Common myeloid progenitor, CD34-positive (primary cell): ENCODE measurements at regions not wholly inside any gene's neighbourhood (a gene's known extent, or its start where the extent isn't known, plus 50 kb on each side); places are given as distances from the start of the nearest gene placed in this dataset.

ENCODE experiments used
- CTCF ChIA-PET: fragments of 350-600 bp; sonication (Branson Sonifier 250); formaldehyde crosslinking; loops from one replicate; lab custom pipeline; 2021; ENCODE audit warnings: antibody characterized with exemption; lab: Charles Lee
- POLR2A ChIA-PET: fragments of 350-600 bp; sonication (Branson Sonifier 250); formaldehyde crosslinking; loops from one replicate; lab custom pipeline; 2021; ENCODE audit warnings: antibody characterized with exemption; lab: Charles Lee
- DNase-seq, 3 donors: peaks; one replicate each; pipeline versions ENCODE4 v3.0.0 to v3.0.0-alpha.2; 2013
- H3K27ac ChIP-seq, 2 experiments: 1 replicate in 1 of 2; 2 replicates in 1 of 2; pipeline ENCODE4 v1.7.0; 2013; ENCODE audit warnings: inconsistent platforms in 2 of 2, low read length in 2 of 2, mild to moderate bottlenecking in 2 of 2, low read depth in 1 of 2, moderate library complexity in 1 of 2; ENCODE audit not compliant: severe bottlenecking in 2 of 2, insufficient read depth in 1 of 2, poor library complexity in 1 of 2
- H3K27me3 ChIP-seq, 5 experiments: replicated peaks in 2 of 5; 1 replicate in 3 of 5; 2 replicates in 2 of 5; pipeline versions ENCODE4 v1.6.1 to v1.7.0; 2013; ENCODE audit warnings: low read length in 4 of 5, mild to moderate bottlenecking in 2 of 5, moderate library complexity in 2 of 5, inconsistent platforms in 1 of 5; ENCODE audit not compliant: insufficient read depth in 5 of 5, control insufficient read depth in 4 of 5
- H3K36me3 ChIP-seq, 4 experiments: 1 replicate in 2 of 4; 2 replicates in 2 of 4; pipeline versions ENCODE4 v1.6.1 to v1.7.0; 2013; ENCODE audit warnings: low read length in 3 of 4, control low read depth in 1 of 4, mild to moderate bottlenecking in 1 of 4; ENCODE audit not compliant: control insufficient read depth in 4 of 4, insufficient read depth in 4 of 4
- H3K4me1 ChIP-seq, 4 experiments: 1 replicate in 3 of 4; 2 replicates in 1 of 4; pipeline versions ENCODE4 v1.6.1 to v1.7.1; 2013; ENCODE audit warnings: low read length in 3 of 4, mild to moderate bottlenecking in 3 of 4, control low read depth in 1 of 4, inconsistent platforms in 1 of 4, moderate library complexity in 1 of 4; ENCODE audit not compliant: control insufficient read depth in 4 of 4, insufficient read depth in 4 of 4; ENCODE audit errors: control extremely low read depth in 1 of 4
- H3K4me3 ChIP-seq, 7 experiments: 1 replicate in 4 of 7; 2 replicates in 3 of 7; pipeline versions ENCODE4 v1.5.1 to v1.7.0; 2013; ENCODE audit warnings: mild to moderate bottlenecking in 7 of 7, low read length in 6 of 7, moderate library complexity in 6 of 7, inconsistent platforms in 2 of 7, low read depth in 2 of 7, control low read depth in 1 of 7; ENCODE audit not compliant: insufficient read depth in 4 of 7, control insufficient read depth in 1 of 7; ENCODE audit errors: extremely low read depth in 1 of 7
- H3K9me3 ChIP-seq, 5 experiments: 1 replicate in 4 of 5; 2 replicates in 1 of 5; pipeline versions ENCODE4 v1.6.1 to v1.7.1; 2013; ENCODE audit warnings: low read length in 4 of 5, mild to moderate bottlenecking in 2 of 5, inconsistent platforms in 1 of 5, low read depth in 1 of 5, moderate library complexity in 1 of 5; ENCODE audit not compliant: control insufficient read depth in 4 of 5, insufficient read depth in 2 of 5; ENCODE audit errors: control extremely low read depth in 1 of 5
- WGBS: methylation state at CpG from one replicate; pipeline ENCODE4 v1.1.5; 2013; ENCODE audit not compliant: insufficient coverage; 5-methylcytosine and 5-hydroxymethylcytosine counted together

GRCh38 chr12:91804533-91804932 is 341.1 kb downstream of the BTG1 start:
- CTCF ChIA-PET, result no interaction called here
- Histone ChIP-seq H3K27ac (no peak overlapping the region), H3K36me3 (no peaks in the 10 kb centered on the region), H3K9me3 (peaks cover 1 to 17% (median 3%) of the 10 kb centered on the region in 5 experiments), H3K4me3 (no peak overlapping the region), H3K27me3 (no peaks in the 10 kb centered on the region), H3K4me1 (no peaks in the 10 kb centered on the region)
- 100% methylated on average over 1 of the region's 1 CpG for WGBS
- POLR2A ChIA-PET, result no interaction called here
- no peak for DNase-seq

- no peaks in the 10 kb centered on the region for H3K36me3 ChIP-seq
- H3K4me1 ChIP-seq, result no peaks in the 10 kb centered on the region
- no peak overlapping the region for H3K27ac ChIP-seq
- H3K9me3 ChIP-seq, result peaks cover 0 to 9% (median 2%) of the 10 kb centered on the region in 5 experiments
- no peak for DNase-seq
- no peaks in the 10 kb centered on the region for H3K27me3 ChIP-seq
- POLR2A ChIA-PET, result no interaction called here
- no peak overlapping the region for H3K4me3 ChIP-seq
- WGBS, result no CpG with 5 or more reads among the region's 1 CpG
- CTCF ChIA-PET, result interaction anchor here (1.2 kb wide), 1 partner anchor 11 kb away, joined by 3 read pairs; no protein-coding TSS in a partner anchor
Measured at GRCh38 chr12:91801048-91801447, 344.6 kb downstream of the BTG1 start.

GRCh38 chr12:91793676-91794075 is 352.0 kb downstream of the BTG1 start:
- Histone ChIP-seq H3K4me3 (no peak overlapping the region), H3K4me1 (peaks cover 0 to 2% (median 0%) of the 10 kb centered on the region in 4 experiments), H3K27ac (no peak overlapping the region), H3K36me3 (no peaks in the 10 kb centered on the region), H3K27me3 (no peaks in the 10 kb centered on the region), H3K9me3 (no peaks in the 10 kb centered on the region)
- POLR2A ChIA-PET, result no interaction called here
- CTCF ChIA-PET, result no interaction called here
- WGBS, result 100% methylated on average over 2 of the region's 2 CpGs
- DNase-seq, result no peak

- Histone ChIP-seq H3K9me3 (no peaks in the 10 kb centered on the region), H3K27ac (no peak overlapping the region), H3K4me1 (peaks cover 0 to 2% (median 0%) of the 10 kb centered on the region in 4 experiments), H3K36me3 (no peaks in the 10 kb centered on the region), H3K27me3 (no peaks in the 10 kb centered on the region), H3K4me3 (no peak overlapping the region)
- no peak for DNase-seq
- WGBS, result no CpG with 5 or more reads among the region's 1 CpG
- ChIA-PET POLR2A (no interaction called here), CTCF (no interaction called here)
Measured at GRCh38 chr12:91792597-91792996, 353.0 kb downstream of the BTG1 start.

- no peak for DNase-seq
- POLR2A ChIA-PET, result no interaction called here
- WGBS, result 100% methylated on average over 1 of the region's 2 CpGs
- H3K36me3 ChIP-seq, result no peaks in the 10 kb centered on the region
- no peak overlapping the region for H3K27ac ChIP-seq
- no peaks in the 10 kb centered on the region for H3K9me3 ChIP-seq
- peaks cover 0 to 2% (median 0%) of the 10 kb centered on the region in 4 experiments for H3K4me1 ChIP-seq
- H3K4me3 ChIP-seq, result no peak overlapping the region
- CTCF ChIA-PET, result no interaction called here
- H3K27me3 ChIP-seq, result no peaks in the 10 kb centered on the region
Measured at GRCh38 chr12:91786499-91787272, 359.0 kb downstream of the BTG1 start.

- no peak for DNase-seq
- CTCF ChIA-PET, result no interaction called here
- WGBS, result 100% methylated on average over 3 of the region's 6 CpGs
- Histone ChIP-seq H3K9me3 (no peaks in the 10 kb centered on the region), H3K27me3 (no peaks in the 10 kb centered on the region), H3K4me1 (peaks cover 0 to 2% (median 0%) of the 10 kb centered on the region in 4 experiments), H3K36me3 (no peaks in the 10 kb centered on the region), H3K27ac (no peak overlapping the region), H3K4me3 (no peak overlapping the region)
- POLR2A ChIA-PET, result no interaction called here
Measured at GRCh38 chr12:91785655-91786498, 359.8 kb downstream of the BTG1 start.

GRCh38 chr12:91781114-91781513 is 364.5 kb downstream of the BTG1 start:
- H3K4me1 ChIP-seq, result no peaks in the 10 kb centered on the region
- no peaks in the 10 kb centered on the region for H3K36me3 ChIP-seq
- H3K9me3 ChIP-seq, result no peaks in the 10 kb centered on the region
- WGBS, result no CpG with 5 or more reads among the region's 2 CpGs
- H3K4me3 ChIP-seq, result no peak overlapping the region
- no peaks in the 10 kb centered on the region for H3K27me3 ChIP-seq
- no peak for DNase-seq
- no peak overlapping the region for H3K27ac ChIP-seq
- CTCF ChIA-PET, result no interaction called here
- POLR2A ChIA-PET, result no interaction called here
